ENCODE measurements at regions not wholly inside any gene's neighbourhood (a gene's known extent, or its start where the extent isn't known, plus 50 kb on each side); places are given as distances from the start of the nearest gene placed in this dataset.

- Histone ChIP-seq H3K9me1 (ENCODE audit: control insufficient read depth, extremely low read depth, insufficient read depth, low read length) (no peaks in the 10 kb centered on the region), H3K9me3 (ENCODE audit: control insufficient read depth, low read depth, low read length) (peaks cover 3% of the 10 kb centered on the region), H3K79me2 (ENCODE audit: control insufficient read depth, insufficient read depth, low read length) (no peaks in the 10 kb centered on the region), H3K27me3 (ENCODE audit: control insufficient read depth, extremely low read depth, insufficient read depth, low read length) (no peaks in the 10 kb centered on the region), H3K4me3 (ENCODE audit: control insufficient read depth in 2 of 3, extremely low read depth in 1 of 3, insufficient read depth in 2 of 3, low read depth in 1 of 3, low read length in 3 of 3) (no peak overlapping the region), H4K20me1 (ENCODE audit: control insufficient read depth, extremely low read depth, insufficient read depth, low read length) (no peaks in the 10 kb centered on the region), H3K4me1 (ENCODE audit: control insufficient read depth, extremely low read depth, insufficient read depth, low read length) (no peaks in the 10 kb centered on the region), H3K27ac (ENCODE audit: control insufficient read depth, insufficient read depth, low read length) (no peak overlapping the region), H2AFZ (ENCODE audit: control insufficient read depth, low read length) (no peak overlapping the region), H3K9ac (ENCODE audit: control insufficient read depth, extremely low read depth, insufficient read depth, low read length) (no peak overlapping the region), H3K4me2 (ENCODE audit: control insufficient read depth, extremely low read depth, insufficient read depth, low read depth, low read length) (no peak overlapping the region), H3K36me3 (ENCODE audit: control insufficient read depth in 2 of 2, extremely low read depth in 1 of 2, insufficient read depth in 2 of 2, low read length in 2 of 2) (no peaks in the 10 kb centered on the region)
- FAIRE-seq (no peak), DNase-seq (ENCODE audit: low read depth, low spot score) (no peak)
- dilution Hi-C loops (cut with MboI; ENCODE audit: extremely low pct_ligation_motif_present, low sequenced_read_pairs), result no loop called here
- TF ChIP-seq EZH2 (IDR thresholded peaks at IDR 0.05; ENCODE audit: low read length), result no peak
- TF ChIP-seq CTCF (optimal IDR thresholded peaks at IDR 0.05 in 1 of 3, IDR thresholded peaks at IDR 0.05 in 1 of 3, conservative IDR thresholded peaks at IDR 0.05 in 1 of 3; ENCODE audit: extremely low read depth in 1 of 3, insufficient read depth in 2 of 3, low read length in 3 of 3), result no peak
Measured at GRCh38 chr5:165057145-165057544, 1551.7 kb downstream of the MAT2B start.

GRCh38 chr5:165066751-165067385 is 1561.4 kb downstream of the MAT2B start:
- Histone ChIP-seq H3K79me2 (ENCODE audit: control insufficient read depth, insufficient read depth, low read length) (no peaks in the 10 kb centered on the region), H3K36me3 (ENCODE audit: control insufficient read depth in 2 of 2, extremely low read depth in 1 of 2, insufficient read depth in 2 of 2, low read length in 2 of 2) (no peaks in the 10 kb centered on the region), H3K4me3 (ENCODE audit: control insufficient read depth in 2 of 3, extremely low read depth in 1 of 3, insufficient read depth in 2 of 3, low read depth in 1 of 3, low read length in 3 of 3) (no peak overlapping the region), H2AFZ (ENCODE audit: control insufficient read depth, low read length) (no peak overlapping the region), H3K9me3 (ENCODE audit: control insufficient read depth, low read depth, low read length) (no peaks in the 10 kb centered on the region), H3K4me2 (ENCODE audit: control insufficient read depth, extremely low read depth, insufficient read depth, low read depth, low read length) (no peak overlapping the region), H3K9ac (ENCODE audit: control insufficient read depth, extremely low read depth, insufficient read depth, low read length) (no peak overlapping the region), H4K20me1 (ENCODE audit: control insufficient read depth, extremely low read depth, insufficient read depth, low read length) (no peaks in the 10 kb centered on the region), H3K27me3 (ENCODE audit: control insufficient read depth, extremely low read depth, insufficient read depth, low read length) (no peaks in the 10 kb centered on the region), H3K4me1 (ENCODE audit: control insufficient read depth, extremely low read depth, insufficient read depth, low read length) (no peaks in the 10 kb centered on the region), H3K27ac (ENCODE audit: control insufficient read depth, insufficient read depth, low read length) (no peak overlapping the region), H3K9me1 (ENCODE audit: control insufficient read depth, extremely low read depth, insufficient read depth, low read length) (no peaks in the 10 kb centered on the region)
- TF ChIP-seq EZH2 (IDR thresholded peaks at IDR 0.05; ENCODE audit: low read length) (no peak), CTCF (optimal IDR thresholded peaks at IDR 0.05 in 1 of 3, IDR thresholded peaks at IDR 0.05 in 1 of 3, conservative IDR thresholded peaks at IDR 0.05 in 1 of 3; ENCODE audit: extremely low read depth in 1 of 3, insufficient read depth in 2 of 3, low read length in 3 of 3) (no peak)
- FAIRE-seq (no peak), DNase-seq (ENCODE audit: low read depth, low spot score) (no peak)
- dilution Hi-C loops (cut with MboI; ENCODE audit: extremely low pct_ligation_motif_present, low sequenced_read_pairs), result no loop called here

Data from keratinocyte (primary cell).